ENCODE measurements at regions not wholly inside any gene's neighbourhood (a gene's known extent, or its start where the extent isn't known, plus 50 kb on each side); places are given as distances from the start of the nearest gene placed in this dataset.

- TF ChIP-seq CTCF (conservative IDR thresholded peaks at IDR 0.05) = no peak
- TF ChIP-seq EZH2 (IDR thresholded peaks at IDR 0.05; ENCODE audit: low read depth) = no peak
These were observed 395.2 kb downstream of the TFEC start for GRCh38 chr7:115635376-115635775.

All from PC-9 (cell line).